Activated B cell treated with CpG ODN at 0.5 μM for 24 hours (primary cell): ENCODE measurements at regions not wholly inside any gene's neighbourhood (a gene's known extent, or its start where the extent isn't known, plus 50 kb on each side); places are given as distances from the start of the nearest gene placed in this dataset.

ENCODE experiments used
- ATAC-seq: fragments of 200-7000 bp; cut with Tn5 transposase; one replicate; pipeline ENCODE4 v1.10.0; 2021; ENCODE audit warnings: low read depth, mild to moderate bottlenecking, moderate library complexity
- CTCF ChIA-PET: fragments of 350-600 bp; sonication (Branson Sonifier 250); formaldehyde crosslinking; loops from one replicate; lab custom pipeline; 2021; ENCODE audit warnings: antibody characterized with exemption; lab: Charles Lee
- POLR2A ChIA-PET: fragments of 350-600 bp; sonication (Branson Sonifier 250); formaldehyde crosslinking; loops from one replicate; lab custom pipeline; 2021; ENCODE audit warnings: antibody characterized with exemption; lab: Charles Lee
- DNase-seq: peaks from one replicate; pipeline ENCODE4 v3.0.0; 2022
- H3K27ac Mint-ChIP-seq: one replicate; pipeline ENCODE4 v1.8.0; 2020; ENCODE audit warnings: mixed read lengths
- H3K27me3 Mint-ChIP-seq: one replicate; pipeline ENCODE4 v1.8.0; 2021; ENCODE audit warnings: mixed read lengths
- H3K36me3 Mint-ChIP-seq: one replicate; pipeline ENCODE4 v1.8.0; 2021; ENCODE audit warnings: low read depth, mixed read lengths
- H3K4me1 Mint-ChIP-seq: one replicate; pipeline ENCODE4 v1.8.0; 2021; ENCODE audit warnings: mixed read lengths
- H3K4me3 Mint-ChIP-seq: one replicate; pipeline ENCODE4 v1.8.0; 2020; ENCODE audit warnings: mild to moderate bottlenecking, mixed read lengths
- H3K9me3 Mint-ChIP-seq: one replicate; pipeline ENCODE4 v1.8.0; 2020; ENCODE audit warnings: mixed read lengths
- CTCF ChIP-seq: fragments of 200-600 bp; IDR thresholded peaks from one replicate; pipeline ENCODE4 v1.8.0; 2022; ENCODE audit warnings: antibody characterized with exemption, mild to moderate bottlenecking
- intact Hi-C: fragments of 100-400 bp; cut with micrococcal nuclease; formaldehyde crosslinking; loops from one replicate; pipeline ENCODE4 v1.15.1; 2024

DNA sequence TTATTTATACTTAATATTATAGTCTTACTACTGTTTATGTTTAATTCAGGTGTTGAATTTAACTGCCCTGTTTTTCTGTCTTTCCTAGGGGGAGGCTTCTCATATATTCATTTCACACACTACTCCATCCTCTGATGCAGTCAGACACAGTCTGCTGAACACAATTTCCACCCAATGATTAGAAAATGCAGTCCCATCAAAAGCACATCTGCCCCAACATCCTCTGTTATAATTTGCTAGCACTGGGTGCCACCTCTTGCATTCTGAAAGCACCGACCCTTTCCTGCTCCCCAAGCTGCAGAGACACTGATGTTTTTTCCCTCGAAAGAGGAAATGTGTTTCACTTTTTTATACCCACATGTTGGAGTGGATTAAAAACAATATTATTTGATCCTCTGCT is 474.7 kb downstream of the PID1 start:
- Mint-ChIP-seq H3K9me3 (peaks cover 4% of the 10 kb centered on the region), H3K4me3 (no peak overlapping the region), H3K4me1 (no peaks in the 10 kb centered on the region), H3K27me3 (no peaks in the 10 kb centered on the region), H3K36me3 (no peaks in the 10 kb centered on the region), H3K27ac (no peak overlapping the region)
- intact Hi-C loops: no loop called here
- POLR2A ChIA-PET: no interaction called here
- CTCF ChIA-PET: no interaction called here
- no peak for TF ChIP-seq CTCF
- DNase-seq (no peak), ATAC-seq (no peak)

- Mint-ChIP-seq H3K9me3 (peaks cover 11% of the 10 kb centered on the region), H3K4me1 (no peaks in the 10 kb centered on the region), H3K27ac (no peak overlapping the region), H3K36me3 (no peaks in the 10 kb centered on the region), H3K27me3 (no peaks in the 10 kb centered on the region), H3K4me3 (no peak overlapping the region)
- TF ChIP-seq CTCF: no peak
- intact Hi-C loops: no loop called here
- CTCF ChIA-PET: no interaction called here
- POLR2A ChIA-PET: no interaction called here
- ATAC-seq: no peak
- no peak for DNase-seq
These were observed 478.0 kb downstream of the PID1 start for GRCh38 chr2:228793116-228793515.

GRCh38 chr2:228786901-228787300 is 484.2 kb downstream of the PID1 start:
- CTCF ChIA-PET: no interaction called here
- POLR2A ChIA-PET: no interaction called here
- H3K4me1 Mint-ChIP-seq: no peaks in the 10 kb centered on the region
- TF ChIP-seq CTCF: no peak
- intact Hi-C loops: no loop called here
- H3K27me3 Mint-ChIP-seq: no peaks in the 10 kb centered on the region
- DNase-seq (no peak), ATAC-seq (no peak)
- H3K36me3 Mint-ChIP-seq: no peaks in the 10 kb centered on the region
- H3K27ac Mint-ChIP-seq: no peak overlapping the region
- H3K9me3 Mint-ChIP-seq: peaks cover 15% of the 10 kb centered on the region
- no peak overlapping the region for H3K4me3 Mint-ChIP-seq

- no peak for TF ChIP-seq CTCF
- ATAC-seq (no peak), DNase-seq (no peak)
- no peaks in the 10 kb centered on the region for H3K4me1 Mint-ChIP-seq
- H3K27ac Mint-ChIP-seq: no peak overlapping the region
- ChIA-PET POLR2A (no interaction called here), CTCF (no interaction called here)
- intact Hi-C loops: no loop called here
- H3K36me3 Mint-ChIP-seq: no peaks in the 10 kb centered on the region
- peaks cover 3% of the 10 kb centered on the region for H3K9me3 Mint-ChIP-seq
- H3K4me3 Mint-ChIP-seq: no peak overlapping the region
- H3K27me3 Mint-ChIP-seq: no peaks in the 10 kb centered on the region
These were observed 488.8 kb downstream of the PID1 start for GRCh38 chr2:228782281-228782680.

- Mint-ChIP-seq H3K9me3 (peaks cover 2% of the 10 kb centered on the region), H3K4me1 (no peaks in the 10 kb centered on the region), H3K27me3 (no peaks in the 10 kb centered on the region), H3K27ac (no peak overlapping the region), H3K4me3 (no peak overlapping the region), H3K36me3 (no peaks in the 10 kb centered on the region)
- TF ChIP-seq CTCF: no peak
- CTCF ChIA-PET: no interaction called here
- DNase-seq (no peak), ATAC-seq (no peak)
- POLR2A ChIA-PET: no interaction called here
- intact Hi-C loops: no loop called here
These were observed 493.2 kb downstream of the PID1 start for GRCh38 chr2:228777855-228778355.
